GM19468 (cell line): ENCODE measurements at regions not wholly inside any gene's neighbourhood (a gene's known extent, or its start where the extent isn't known, plus 50 kb on each side); places are given as distances from the start of the nearest gene placed in this dataset.

Experiments used
- ATAC-seq: cut with Tn5 transposase; IDR thresholded peaks from one replicate; pipeline ENCODE4 v1.9.1; 2021; ENCODE audit warnings: mild to moderate bottlenecking, moderate library complexity, moderate number of reproducible peaks; ENCODE audit not compliant: unreplicated experiment; ENCODE audit errors: extremely low read depth

GRCh38 chr11:37089439-37089838 is 491.4 kb upstream of the RAG2 start:
- no peak for ATAC-seq

- ATAC-seq, result no peak
Measured at GRCh38 chr11:37088573-37088910, 490.5 kb upstream of the RAG2 start.

DNA sequence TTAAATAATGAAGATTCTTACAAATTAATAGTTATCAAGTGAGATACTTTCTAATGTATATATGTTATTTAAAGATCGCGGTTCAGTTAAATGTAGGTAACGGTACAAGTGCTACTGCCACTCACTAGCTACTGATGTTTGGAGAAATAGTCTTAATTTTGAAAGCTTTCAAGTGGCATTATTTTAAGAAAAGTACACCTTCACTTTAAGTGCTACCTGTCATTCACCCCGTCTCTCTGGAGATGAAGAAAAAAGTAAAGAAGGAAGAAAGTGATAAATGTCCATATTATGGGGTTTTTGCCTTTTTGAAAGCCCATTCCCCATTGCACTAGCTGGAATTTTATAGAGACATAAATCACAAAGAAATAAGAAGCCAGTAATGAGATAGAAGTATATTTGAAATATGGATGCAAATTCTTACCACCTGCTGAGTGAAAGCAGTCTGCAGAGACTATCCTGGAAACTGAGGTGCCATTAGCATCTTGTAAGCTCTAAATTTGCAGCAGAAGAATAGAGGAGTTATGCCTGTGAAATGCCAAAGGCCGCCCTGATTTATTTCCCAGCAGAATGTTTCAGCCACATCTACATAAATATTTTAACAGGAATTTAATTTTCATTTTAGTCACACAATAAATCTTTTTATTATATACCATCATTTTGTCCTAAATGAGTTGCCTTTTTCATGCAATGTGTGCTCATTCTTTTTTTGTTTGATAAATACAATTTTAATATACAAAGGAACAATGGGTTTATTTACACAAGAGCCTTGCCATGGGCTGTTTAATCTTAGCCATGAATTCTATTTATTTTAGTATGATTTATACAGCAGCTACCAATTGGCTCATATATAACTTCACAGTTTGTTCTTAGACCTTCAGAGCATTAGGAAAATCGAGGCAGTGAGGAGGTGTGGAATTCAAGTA is 489.9 kb upstream of the RAG2 start:
- no peak for ATAC-seq

- no peak for ATAC-seq
Measured at GRCh38 chr11:37078521-37078920, 480.5 kb upstream of the RAG2 start.

- no peak for ATAC-seq
Measured at GRCh38 chr11:37076866-37077265, 478.8 kb upstream of the RAG2 start.

DNA sequence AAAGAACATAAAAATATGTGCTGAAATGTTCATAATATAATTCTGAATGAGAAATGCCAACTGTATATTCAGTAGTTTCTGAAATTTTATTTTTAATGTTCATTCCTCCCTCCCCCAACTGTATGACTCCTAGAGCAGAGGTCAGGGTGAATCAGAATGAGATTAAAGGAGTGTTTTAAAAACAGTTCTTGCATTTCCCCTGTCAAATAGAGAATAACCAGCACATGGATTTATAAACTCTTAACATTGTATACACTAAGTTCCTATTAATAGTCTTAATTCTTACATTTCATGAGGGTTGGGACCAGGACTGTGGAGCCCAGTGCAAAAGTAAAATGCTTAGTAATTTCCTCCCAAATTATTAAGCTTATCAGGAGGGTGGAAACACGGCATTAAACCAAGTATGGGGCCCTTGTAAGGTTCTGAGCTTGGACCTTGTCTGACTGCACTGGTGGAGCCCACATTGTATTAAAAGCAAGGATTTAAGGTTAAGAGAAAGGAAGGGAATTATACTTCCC is 474.6 kb upstream of the RAG2 start:
- no peak for ATAC-seq

DNA sequence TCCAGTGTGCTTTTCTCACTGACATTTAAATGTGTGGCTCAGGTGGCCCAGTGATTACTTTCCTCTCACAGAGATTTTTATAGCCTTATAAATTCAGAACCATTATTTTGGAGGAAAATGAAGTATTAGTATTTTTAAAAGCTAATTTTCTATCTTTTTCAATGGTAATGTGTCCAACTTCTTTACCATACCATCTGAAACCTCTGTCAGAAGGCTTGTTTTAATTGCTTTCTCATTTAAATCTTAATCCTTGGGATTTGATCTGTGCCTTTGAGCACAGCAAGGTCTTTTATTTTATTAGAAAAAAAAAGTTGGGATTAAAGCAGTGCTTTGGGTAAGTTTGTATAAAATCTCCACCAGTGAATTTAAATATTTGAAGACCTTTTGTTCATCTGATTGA is 452.3 kb upstream of the RAG2 start:
- no peak for ATAC-seq

- no peak for ATAC-seq
Measured at GRCh38 chr11:37040921-37041320, 442.9 kb upstream of the RAG2 start.

DNA sequence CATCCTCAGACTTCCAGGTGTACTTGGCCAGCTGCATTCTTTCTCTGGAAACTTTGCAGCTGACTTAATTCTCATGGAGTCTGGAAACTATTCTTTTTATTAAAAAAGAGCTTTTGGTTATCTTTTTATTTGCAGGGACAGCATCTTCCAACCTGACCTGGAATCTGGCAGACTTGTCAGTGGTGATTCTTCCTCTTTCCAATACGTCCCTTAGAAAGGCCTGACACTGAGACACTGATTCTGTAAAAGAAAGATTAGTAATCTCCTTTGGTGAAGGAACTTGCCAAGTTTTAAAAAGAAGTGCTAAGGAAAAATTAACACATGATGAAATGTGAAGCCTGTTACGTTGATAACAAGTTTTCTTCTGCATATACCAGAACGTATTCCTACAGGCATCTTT is 440.9 kb upstream of the RAG2 start:
- ATAC-seq, result no peak

DNA sequence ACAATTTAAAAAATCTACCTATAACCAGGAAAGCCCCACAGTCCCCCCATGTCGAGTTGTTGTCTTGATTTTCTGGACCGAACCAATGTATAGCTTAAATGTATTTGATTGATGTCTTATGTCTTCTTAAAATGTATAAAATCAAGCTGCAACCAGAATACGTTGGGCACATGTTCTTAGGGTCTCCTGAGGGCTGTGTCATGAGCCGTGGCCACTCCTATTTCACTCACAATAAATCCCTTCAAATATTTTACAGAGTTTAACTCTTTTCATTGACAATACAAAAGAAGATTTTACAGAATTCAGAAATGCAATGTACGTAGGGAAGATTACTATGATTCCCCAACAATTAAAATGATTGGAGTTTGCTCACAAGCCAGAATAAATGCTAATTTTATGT is 428.7 kb upstream of the RAG2 start:
- ATAC-seq, result no peak

DNA sequence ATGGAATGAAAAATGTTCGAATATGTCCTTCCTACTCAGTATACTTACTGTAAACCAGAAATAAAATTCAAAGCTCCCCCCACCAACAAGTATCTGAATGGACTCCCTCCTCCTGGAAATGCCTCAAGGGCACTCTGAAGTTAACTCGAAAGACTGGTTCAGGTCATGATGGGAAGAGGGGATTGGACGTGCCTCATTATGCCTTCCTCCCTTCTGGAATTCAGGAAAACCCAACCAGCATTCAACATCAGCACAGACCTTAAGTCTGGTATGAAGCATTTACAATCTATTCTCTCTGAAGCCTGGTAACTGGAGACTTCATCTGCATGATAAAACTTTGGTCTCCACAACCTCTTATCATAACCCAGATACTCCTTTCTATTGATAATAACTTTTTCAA is 428.3 kb upstream of the RAG2 start:
- no peak for ATAC-seq

GRCh38 chr11:37006563-37006962 is 408.5 kb upstream of the RAG2 start:
- ATAC-seq, result no peak

DNA sequence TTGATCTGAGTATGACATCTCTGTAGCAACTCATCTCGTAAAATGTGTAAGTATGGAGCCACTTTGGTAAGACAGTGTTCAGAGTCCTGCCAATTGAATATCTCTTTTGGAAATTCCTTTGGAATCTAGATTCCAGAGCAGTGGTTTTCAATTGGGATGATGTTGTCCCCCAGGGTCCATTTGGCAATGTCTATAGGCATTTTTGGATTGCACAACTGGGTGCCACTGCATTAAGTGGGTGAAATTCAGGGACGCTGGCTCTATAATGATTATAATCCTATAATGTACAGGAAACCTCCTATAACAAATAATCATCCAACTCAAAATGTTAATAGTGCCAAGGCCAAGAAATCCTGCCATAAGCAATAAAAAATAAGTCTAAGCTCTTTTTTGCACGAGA is 404.8 kb upstream of the RAG2 start:
- no peak for ATAC-seq

DNA sequence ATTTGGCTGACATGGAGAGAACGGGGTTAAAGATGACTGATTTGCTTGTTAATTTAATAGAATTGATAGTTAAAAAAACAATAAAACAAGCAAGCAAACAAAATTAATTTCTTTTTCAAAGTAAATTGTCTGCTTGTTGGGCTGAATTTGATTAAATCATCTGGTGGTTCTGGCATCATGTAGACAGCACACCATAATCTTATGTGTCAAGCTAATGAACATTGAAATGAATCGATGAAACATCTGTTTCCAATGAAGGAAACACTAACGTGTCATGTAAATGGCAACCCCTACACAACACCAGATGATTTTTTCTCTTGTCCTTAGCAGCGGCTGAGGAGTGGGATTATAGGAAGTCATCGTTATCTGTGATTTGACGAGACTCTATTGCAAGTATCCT is 399.6 kb upstream of the RAG2 start:
- no peak for ATAC-seq

GRCh38 chr11:36996795-36997194 is 398.8 kb upstream of the RAG2 start:
- ATAC-seq, result no peak

GRCh38 chr11:36994208-36994607 is 396.2 kb upstream of the RAG2 start:
- no peak for ATAC-seq

DNA sequence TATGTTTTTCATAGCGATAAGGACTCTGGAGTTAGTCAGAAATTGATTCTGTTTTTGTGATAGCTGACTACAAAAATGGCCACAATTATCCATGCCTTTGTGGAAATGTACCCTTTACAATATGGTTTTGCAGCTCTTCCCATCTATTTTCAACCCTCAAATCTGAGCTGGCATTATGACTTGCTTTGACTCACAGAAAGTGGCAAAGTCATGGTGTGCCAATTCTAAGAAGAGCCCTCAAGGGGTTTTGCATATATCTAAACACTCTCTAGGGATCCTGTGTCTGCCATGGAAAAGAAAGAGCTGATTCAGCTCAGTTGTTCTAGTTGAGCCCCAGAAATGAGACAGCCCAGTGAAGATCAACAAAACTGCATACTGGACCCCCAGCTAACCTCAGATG is 390.5 kb upstream of the RAG2 start:
- no peak for ATAC-seq

DNA sequence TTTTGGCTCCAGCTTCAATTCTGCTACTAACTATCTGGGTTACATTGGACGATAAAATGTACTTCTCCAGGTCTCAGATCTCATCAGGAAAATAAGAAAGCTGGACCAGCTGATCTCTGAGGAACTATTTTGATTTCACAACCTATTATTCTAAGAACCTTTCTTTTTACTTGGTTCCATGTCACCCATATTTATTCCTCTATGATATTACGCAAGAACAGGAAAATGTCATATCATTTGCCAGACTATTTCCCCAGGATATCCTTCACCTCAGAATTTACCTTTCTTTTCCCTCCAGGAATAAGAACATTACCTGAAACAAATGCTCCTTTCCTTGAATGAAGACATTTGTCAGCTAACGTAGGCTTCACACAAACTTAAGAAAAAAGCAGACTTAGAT is 387.5 kb upstream of the RAG2 start:
- ATAC-seq, result no peak

GRCh38 chr11:36976741-36977140 is 378.7 kb upstream of the RAG2 start:
- ATAC-seq, result no peak

- ATAC-seq, result no peak
Measured at GRCh38 chr11:36974771-36975170, 376.7 kb upstream of the RAG2 start.

GRCh38 chr11:36953976-36954375 is 355.9 kb upstream of the RAG2 start:
- no peak for ATAC-seq

DNA sequence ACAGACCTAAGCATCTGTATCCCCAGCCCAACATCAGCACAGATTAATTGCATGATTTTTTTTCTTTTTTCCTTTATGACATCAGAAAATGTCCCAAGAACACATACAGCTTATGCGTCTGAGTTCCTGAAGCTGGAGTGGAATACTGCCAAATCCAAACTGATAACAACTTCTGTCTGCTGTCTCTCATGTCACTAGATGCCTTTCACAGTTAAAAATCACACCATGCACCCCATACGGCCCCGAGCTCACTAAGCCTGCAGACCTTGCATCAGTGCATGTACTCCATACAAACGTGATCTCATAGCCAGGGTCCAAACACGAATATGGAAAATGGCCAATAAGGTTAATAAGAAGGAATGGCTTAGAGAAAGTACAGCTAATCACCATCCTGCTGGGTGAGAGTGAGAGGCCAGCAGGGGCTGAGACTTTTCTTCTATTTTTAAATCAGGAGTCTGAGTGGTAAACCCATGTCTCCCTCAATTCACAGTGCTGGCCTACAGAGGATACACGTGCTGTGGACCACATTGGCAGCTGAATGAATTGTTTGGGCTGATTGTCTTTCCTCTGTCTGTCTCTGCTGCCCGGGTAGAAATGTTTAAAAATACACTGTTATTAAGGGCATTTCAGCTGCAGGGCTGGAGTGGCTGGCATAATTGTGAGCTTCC is 350.6 kb upstream of the RAG2 start:
- ATAC-seq, result no peak
